Glomerular visceral epithelial cell (primary cell): ENCODE measurements at regions not wholly inside any gene's neighbourhood (a gene's known extent, or its start where the extent isn't known, plus 50 kb on each side); places are given as distances from the start of the nearest gene placed in this dataset.

Experiments used
- DNase-seq: peaks from one replicate; pipeline ENCODE4 v3.0.0-alpha.2; 2016; ENCODE audit errors: extremely low spot score

DNA sequence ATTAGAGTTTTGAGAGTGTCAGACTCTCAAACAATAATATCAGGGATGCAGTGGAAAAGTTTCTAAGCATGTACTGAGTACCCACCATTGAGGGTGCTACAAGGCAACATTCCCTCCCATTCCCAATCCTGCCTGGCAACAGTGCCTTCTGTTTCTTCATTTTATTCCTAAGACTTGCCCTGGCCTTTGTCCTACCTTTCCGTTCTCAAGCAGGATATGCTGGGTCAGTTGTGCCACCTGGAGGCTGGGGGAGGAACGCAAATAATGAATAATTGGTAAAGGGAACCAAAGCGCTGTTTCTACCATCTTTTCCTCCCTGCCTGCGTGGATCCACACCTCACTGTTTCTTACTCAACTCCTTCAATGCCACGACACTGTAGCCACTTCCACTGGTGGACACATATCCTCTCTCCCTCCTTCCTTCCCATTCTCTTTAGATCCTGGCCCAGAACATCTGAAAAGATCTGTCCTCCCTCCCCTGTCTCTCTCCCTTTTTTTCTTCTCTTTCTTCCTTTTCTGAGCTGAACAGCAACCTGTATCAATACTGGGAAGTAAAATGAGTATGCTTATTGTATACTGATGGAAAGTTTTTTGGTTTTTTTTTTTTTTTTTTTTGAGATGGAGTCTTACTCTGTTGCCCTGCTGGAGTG lies 149.5 kb downstream of the C9orf152 start:
- DNase-seq: peak; percentile 77

DNA sequence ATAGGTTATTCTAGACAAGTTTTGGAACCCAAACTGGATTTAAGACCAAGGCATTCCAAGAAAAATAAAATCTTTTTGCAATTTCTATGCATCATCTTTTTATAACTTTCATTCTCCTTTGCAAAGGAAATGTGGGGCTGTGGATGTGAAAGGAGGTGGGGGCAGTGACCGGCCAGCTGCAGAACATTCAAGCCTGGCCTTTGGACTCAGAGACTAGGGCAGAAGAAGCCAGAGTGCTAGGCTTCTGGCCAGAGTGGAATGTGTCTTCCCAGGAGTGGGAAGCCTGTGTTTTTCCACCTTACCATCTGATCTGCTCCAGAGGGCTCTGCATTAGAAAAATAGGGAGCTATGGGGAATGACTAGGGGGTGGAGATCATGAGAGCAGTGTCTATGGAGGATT lies 148.5 kb downstream of the C9orf152 start:
- DNase-seq: no peak

DNA sequence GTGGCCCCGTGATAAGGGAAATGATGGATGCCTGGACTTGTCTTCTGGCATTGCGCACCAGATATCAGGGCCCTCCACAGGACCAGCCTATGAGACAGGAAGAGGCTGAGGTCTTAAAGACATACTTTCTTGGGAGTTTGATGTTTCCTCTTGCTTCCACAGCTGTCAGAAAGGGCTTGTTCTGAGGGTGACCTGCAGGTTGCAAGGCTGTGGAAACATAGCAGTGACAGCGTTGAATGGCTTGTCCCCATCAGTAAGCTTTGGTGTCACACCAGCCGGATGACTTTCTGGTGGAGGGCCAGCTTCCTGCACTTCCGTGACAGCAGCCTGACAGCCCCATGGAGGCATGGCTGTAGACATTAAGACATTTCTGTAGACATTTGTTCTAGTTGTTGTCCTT lies 143.2 kb downstream of the C9orf152 start:
- DNase-seq: no peak

DNA sequence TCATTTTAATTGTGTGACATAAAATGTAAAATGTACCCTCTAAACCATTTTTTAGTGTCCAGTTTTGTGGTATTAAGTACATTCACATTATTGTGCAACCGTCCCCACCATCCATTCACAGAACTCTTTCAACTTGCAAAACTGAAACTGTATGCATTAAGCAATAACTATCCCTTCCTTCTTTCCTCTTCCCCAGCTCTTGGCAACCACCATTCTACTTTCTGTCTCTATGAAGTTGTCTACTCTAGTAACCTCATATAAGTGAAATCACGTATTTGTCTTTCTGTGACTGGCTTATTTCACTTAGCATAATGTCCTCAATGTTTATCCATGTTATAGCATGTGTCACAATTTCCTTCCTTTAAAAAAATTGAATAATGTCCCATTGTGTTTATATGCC lies 142.4 kb downstream of the C9orf152 start:
- DNase-seq: no peak

- no peak for DNase-seq
Measured at GRCh38 chr9:110066929-110067716, 140.8 kb downstream of the C9orf152 start.

GRCh38 chr9:110068212-110068611 lies 139.7 kb downstream of the C9orf152 start:
- no peak for DNase-seq

GRCh38 chr9:110069326-110070248 lies 138.4 kb downstream of the C9orf152 start:
- peak; percentile 50 for DNase-seq

- no peak for DNase-seq
Measured at GRCh38 chr9:110072597-110073355, 135.2 kb downstream of the C9orf152 start.

DNA sequence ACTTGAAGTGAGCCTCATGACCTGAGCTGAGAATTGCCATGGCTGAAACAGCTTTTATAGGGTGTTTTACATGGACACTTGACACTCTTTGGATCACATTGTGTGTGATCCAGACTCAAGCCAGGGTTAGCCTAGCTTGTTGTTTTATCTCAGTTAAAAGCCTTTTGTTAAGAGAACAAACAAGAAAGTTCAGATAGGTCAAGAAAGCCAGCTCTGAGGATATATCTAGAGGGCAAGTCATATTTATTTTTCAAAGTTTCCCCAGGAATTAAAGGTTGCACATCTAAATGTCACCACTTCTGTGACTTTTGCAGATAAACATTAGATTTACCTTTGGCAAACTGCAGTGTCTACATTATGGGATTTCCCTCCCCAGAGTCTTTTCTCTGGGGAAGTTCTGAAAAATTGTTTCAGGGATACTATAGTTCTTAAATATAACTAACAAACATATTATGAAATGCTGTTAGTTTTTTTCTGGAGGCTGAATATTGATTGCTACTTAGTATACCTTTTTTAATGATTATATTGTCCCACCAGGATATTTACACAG lies 134.5 kb downstream of the C9orf152 start:
- no peak for DNase-seq

- DNase-seq: peak; percentile 79
Measured at GRCh38 chr9:110076894-110077725, 130.8 kb downstream of the C9orf152 start.

DNA sequence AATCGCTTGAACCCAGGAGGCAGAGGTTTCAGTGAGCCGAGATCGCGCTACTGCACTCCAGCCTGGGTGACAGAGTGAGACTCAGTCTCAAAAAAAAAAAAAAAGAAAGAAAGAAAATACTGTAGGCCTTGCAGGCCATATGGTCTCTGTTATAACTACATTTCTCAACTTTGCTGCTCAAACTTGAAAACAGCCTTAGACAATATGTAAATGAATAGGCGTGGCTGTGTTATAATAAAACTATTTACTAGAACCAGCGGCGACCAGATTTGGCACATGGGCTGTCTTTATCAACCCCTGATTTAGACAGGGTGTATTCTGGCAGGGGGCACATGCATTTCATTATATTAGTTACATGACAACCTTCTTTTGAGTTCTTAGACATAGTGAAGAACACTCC lies 130.0 kb downstream of the C9orf152 start:
- no peak for DNase-seq

GRCh38 chr9:110078604-110079003 lies 129.4 kb downstream of the C9orf152 start:
- DNase-seq: no peak

- peak; percentile 34 for DNase-seq
Measured at GRCh38 chr9:110081395-110081794, 126.6 kb downstream of the C9orf152 start.

GRCh38 chr9:110083866-110084265 lies 124.1 kb downstream of the C9orf152 start:
- no peak for DNase-seq

DNA sequence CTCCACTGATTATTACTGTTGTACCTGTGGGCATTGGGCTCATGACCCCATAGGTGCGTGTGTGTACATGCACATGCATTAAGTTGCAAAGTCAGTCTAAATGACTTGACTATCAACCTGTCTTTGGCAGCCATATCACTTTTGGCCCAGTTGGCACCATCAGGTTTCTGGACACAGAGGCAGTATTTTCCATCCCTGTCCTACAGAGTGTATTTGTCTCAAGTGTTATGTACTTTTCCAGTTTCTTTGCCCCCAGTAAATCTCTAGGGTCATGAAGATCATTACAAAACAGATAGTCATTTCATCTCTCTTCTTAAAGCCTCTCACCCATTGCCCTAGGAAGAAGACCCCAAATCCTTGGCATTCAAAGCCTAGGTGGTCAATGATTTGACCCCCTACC lies 121.4 kb downstream of the C9orf152 start:
- DNase-seq: no peak

DNA sequence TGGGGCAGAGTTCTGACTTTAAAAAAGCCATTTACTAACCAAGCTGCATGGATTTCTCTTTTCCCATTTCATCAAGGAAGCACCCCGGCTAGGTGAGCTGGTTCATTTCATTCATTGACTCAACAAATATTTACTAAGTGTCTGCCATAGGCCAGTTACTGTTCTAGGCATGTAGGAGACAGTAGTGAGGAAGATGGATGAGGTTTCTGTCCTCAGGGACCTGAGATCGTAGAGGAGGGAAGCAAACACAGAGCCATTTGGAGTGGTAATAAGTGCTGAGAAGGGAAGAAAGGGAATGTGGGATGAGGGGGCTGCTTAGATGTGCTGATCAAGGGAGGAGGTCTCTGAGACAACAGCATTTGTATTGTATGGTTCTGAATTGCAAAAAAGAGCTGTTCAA lies 120.4 kb downstream of the C9orf152 start:
- no peak for DNase-seq

DNA sequence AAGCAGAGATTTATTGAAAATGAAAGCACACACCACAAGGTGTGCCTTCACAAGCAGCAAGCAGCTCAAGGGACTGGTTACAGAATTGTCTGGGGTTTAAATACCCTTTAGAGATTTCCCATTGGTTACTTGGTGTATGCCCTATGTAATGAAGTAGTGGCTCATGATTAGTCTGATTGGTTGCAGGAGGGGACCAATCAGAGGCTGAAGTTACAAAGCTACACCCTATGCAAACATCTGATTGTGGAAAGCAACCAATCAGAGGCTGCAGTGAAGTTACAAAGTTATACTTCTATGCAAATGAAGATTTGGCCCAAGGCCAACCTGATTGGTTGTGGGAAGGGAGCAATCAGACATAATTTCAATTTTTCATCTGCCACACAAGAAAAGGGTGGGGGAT lies 119.9 kb downstream of the C9orf152 start:
- DNase-seq: no peak

- no peak for DNase-seq
Measured at GRCh38 chr9:110089681-110090370, 118.1 kb downstream of the C9orf152 start.

GRCh38 chr9:110092792-110093191 lies 115.2 kb downstream of the C9orf152 start:
- DNase-seq: no peak

DNA sequence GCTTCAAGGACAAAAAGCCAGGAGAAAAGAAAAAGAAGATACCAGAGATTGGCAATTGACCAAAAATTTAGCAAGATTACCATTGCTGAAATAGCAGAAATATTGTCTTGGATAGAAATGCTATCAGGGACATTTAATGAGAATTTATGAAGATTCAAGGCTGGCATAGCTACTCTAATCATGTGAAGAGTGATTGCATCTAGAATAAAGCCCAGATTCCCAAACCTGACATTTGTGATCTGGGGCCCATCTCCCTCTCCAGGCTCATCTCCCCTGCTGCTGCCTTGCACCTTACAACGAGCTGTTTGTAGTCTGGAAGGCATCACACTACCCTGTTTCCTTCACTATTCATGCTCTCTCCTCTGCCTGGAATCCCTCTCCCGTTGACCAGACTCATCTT lies 114.5 kb downstream of the C9orf152 start:
- DNase-seq: no peak
